SIG-M5 treated with dmso at 0.1 percent for 504 hours (cell line): ENCODE measurements at regions not wholly inside any gene's neighbourhood (a gene's known extent, or its start where the extent isn't known, plus 50 kb on each side); places are given as distances from the start of the nearest gene placed in this dataset.

Experiments
- DNase-seq: peaks from one replicate; lab custom pipeline; 2025; ENCODE audit not compliant: unreplicated experiment; lab: John Stamatoyannopoulos, UW

GRCh38 chr22:49143812-49144211, 683.9 kb downstream of the BRD1 start:
- no peak for DNase-seq

GRCh38 chr22:49142891-49143290, 684.8 kb downstream of the BRD1 start:
- DNase-seq = no peak

DNA sequence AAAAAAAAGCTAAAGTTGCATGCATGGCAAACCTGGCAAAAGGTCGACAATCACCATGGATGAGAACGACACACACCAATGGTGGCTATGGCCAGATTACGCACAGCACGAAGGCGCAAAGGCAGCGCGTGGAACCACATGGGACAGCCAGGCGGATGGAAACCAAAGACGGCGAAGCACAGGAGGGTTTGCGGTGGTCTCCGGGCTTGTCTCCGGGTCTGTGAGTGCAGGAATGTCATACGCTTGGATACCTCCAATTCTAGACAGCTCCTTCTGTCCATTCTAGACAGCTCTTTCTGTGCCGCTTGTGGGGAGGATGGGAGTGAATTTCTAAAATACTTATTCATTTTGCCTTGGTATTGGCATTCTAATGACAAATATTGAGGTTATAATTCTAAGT, 685.4 kb downstream of the BRD1 start:
- no peak for DNase-seq

DNA sequence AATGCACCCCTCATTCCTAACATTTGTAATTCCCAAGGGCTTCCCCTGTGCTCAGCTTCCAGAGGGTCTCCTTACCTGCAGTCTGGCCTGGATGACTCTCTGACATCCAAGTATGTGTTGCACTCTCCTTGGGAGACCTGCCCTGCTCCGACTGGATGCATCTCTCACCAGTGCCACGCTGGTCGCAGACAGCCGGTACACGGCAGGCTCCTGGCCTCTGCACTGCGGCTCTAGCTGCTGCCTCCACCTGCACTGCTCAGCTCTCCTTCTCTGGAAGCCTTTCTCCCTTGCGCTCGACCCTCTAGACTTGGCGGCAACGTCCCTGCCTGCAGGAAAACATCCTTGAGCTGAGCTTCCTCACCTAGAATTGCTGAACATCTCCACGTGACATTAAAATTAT, 685.9 kb downstream of the BRD1 start:
- no peak for DNase-seq

- no peak for DNase-seq
These were observed 686.6 kb downstream of the BRD1 start for GRCh38 chr22:49140911-49141665.

- no peak for DNase-seq
These were observed 688.1 kb downstream of the BRD1 start for GRCh38 chr22:49139492-49140151.

DNA sequence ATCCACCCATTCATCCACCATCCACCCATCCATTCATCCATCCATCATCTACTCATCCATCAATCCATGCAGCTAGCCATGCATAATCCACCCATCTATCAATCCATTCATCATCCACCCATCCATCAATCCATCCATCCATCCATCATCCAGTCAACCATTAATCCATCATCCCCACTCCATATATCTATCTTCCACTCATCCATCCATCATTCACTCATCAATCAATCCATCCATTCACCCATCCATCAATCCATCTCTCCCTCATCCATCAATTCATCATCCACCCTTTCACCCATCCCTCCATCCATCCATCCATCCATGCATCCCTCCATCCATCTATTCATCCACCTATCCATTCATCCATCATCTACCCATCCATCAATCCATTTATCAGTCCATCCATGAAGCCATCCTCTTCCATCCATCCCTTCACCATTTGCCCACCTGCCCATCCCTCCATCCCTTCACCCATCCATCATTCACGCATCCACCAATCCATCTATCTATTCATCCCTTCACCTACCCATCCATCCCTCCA, 689.4 kb downstream of the BRD1 start:
- DNase-seq = no peak

DNA sequence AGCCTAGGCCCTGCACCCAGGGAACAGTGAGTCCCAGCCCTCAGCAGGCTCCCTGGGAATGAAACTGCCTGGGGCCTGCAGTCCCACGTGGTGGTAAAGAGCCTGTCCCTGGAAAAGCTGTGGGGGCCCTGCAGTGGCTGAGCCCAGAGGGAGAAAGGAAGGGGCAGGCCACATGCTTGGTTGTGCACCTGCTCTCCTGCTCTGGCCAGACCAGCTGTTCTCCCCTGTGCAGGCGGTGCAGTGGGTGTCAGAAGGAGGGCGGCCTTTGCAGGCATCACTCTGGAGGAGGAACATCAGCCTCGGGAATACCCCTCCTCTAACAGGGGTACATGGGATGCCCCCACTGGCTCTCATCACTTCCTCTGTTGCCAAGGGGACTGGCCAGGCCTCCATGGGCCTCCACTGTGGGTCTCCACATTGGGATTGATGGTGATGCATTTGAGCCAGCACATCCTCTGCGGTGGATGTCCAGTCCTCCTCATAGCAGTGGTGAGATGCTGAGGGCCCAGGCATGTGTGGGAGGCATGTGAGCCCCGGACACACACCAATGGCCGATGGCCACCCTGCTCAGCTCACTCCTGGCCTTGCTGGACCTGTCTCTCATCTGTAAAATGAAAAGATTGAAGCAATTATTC, 690.4 kb downstream of the BRD1 start:
- DNase-seq = no peak

GRCh38 chr22:49136816-49137180, 690.9 kb downstream of the BRD1 start:
- no peak for DNase-seq

DNA sequence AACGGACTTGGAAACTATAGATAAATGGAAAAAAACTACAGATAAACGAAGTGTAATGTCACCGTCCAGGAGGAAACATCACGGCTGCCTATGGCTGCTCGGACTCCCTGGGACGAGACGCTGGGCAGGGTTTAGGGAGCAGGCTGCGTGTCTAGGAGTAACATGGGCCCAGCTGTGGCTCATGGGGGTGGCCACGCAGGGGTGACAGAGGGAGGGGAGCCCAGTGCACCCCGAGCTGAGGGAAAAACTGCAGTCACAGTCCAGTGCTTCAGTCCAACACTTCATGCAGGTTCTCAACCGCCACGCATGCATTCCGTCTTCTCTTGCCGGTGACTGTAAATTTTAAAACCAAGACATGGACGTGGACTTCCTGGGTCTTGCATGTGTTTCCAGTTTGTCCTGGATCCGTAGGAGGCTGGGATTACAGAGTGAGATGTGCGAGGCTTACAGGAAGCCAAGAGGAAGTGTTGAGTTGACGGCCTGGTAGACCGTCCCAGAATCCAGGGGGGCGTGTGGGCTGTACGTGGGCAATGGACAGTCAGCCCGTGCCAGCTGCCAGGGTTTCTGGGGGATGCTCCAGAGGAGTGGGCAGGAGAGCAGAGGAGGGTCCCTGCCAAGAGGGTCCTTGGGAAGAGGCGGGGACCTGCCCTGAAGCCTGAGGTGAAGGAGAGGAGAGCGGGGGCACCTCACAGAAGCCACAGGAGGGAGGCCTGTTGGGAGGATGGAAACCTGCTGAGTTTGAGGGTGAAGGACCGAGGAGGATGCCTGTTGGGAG, 691.4 kb downstream of the BRD1 start:
- no peak for DNase-seq

DNA sequence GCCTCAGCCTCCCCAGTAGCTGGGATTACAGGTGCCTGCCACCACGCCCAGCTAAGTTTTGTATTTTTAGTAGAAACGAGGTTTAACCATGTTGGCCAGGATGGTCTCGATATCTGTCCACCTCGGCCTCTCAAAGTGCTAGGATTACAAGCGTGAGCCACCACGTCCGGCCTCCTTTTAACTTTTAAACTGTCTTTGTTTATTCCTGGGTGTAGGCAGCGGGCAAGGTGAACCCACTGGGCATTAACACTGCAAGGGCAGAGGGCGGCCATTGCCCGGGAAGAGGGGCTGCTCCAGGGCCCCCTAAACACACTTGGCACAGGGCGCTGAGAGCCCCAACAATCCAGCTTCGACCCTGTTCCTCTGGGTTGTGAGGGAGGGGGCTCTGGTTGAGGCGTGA, 693.6 kb downstream of the BRD1 start:
- no peak for DNase-seq

DNA sequence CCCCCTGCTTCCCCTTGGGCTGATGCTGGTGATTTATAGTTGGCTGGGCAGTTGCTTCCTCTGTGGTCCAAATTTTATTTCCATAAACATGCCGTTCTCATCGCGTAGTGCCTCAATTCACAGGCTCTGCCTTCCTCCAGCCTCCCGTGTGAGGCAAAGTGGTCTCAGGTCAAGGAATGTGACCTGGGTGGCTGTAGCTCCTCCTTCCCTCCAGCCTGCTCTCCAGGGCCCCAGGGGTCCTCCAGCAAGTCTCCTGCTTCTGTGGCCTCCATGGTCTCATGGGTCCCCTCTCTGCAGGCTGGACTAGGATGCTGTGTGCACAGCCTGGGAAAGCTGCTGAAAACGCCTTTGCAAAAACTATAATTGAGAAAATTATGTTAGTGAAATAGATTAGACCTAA, 694.1 kb downstream of the BRD1 start:
- DNase-seq = no peak

DNA sequence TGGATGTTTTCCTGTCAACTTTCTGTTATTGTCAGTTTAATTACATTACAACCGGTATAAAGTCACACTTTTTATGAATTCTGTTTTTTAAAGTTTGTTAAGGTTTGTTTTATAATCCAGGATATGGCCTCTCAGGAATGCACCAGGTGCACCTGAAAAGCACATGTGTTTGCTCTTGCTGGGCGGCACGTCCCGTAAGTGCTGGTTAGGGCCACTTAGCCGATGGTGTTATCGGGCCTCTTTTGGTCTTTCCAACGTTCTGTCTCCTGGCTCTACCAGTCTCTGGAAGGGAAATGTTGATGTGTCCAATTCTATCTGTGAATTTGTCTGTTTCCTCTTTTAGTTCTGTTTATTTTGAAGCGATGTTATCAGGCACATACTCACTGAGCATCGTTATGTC, 695.7 kb downstream of the BRD1 start:
- DNase-seq = no peak

DNA sequence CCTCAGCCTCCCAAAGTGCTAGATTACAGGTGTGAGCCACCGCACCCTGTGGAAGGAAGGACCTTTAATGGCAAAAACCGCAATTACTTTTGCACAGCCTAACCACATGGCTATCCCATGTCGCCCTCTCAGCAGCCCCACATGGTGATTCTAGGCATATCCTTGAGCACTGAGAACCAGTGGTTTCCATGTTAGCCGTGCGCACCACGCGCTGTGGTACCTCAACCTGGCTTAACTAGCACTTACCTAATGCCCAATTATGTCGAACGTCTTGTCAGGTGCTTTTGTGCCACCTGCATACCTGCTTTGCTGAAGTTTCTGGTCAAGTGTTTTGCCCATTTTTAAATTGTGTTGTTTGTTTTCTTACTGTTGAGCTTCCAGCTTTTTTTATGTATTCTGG, 697.9 kb downstream of the BRD1 start:
- DNase-seq = no peak

- DNase-seq = no peak
These were observed 698.8 kb downstream of the BRD1 start for GRCh38 chr22:49128874-49129273.

DNA sequence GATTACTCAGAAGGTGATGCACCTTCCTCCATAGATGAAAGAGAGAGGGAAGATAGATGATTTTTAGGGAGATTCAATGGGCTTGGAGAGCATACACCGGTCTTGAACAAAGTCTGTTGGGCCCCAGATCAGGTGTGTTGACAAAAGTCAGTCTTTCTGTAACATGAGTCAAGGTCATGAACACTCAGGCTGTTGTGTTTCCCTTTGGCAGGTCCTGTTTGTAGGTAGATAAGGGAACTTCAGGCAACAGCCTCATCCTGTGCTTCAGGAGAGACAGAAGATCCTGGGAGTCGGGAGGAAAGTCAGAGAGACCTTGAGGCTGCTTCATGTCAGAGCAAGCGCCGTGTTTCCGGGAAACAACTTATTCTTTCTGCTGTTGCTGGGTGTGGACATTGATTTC, 703.1 kb downstream of the BRD1 start:
- no peak for DNase-seq

GRCh38 chr22:49123621-49124192, 704.0 kb downstream of the BRD1 start:
- DNase-seq = no peak

DNA sequence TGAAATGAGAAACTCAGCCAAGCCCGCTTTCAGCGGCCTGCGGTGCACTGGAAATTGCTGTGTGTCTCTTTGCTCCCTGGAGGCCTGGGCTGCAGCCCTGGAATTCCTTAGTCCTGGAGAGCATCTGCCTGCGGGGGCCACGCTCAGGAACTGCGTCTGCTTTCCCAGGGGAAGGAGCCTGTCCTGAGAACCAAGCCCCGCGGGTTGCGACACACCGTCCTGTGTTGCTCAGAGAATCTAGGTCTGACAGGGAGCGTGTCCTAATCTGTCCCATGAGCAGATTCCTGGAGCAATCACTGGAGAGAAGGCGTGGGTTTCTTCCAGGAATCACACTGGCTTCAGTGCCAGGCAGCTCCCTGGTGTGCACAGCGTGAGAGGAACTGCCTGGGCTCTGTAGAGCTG, 708.1 kb downstream of the BRD1 start:
- no peak for DNase-seq

DNA sequence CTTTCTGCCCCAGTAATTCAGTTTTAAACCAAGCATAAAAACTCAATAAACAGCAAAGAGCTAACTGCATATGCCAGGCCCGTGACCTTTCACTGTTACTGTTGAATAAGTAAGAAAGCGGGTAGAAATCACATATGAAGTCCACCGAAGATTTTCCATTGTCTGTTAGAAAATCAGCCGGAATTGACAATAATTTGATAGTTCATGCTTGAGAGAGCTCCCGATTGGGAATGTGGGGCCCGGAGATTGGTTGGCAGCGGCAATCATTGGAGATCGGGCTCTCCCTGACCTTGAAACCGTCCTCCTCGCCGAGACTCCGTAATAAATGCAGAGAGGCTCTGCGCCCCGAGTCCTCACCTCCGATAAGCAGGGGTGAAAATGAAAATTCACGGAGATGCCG, 709.6 kb downstream of the BRD1 start:
- DNase-seq = no peak

- DNase-seq = no peak
These were observed 710.2 kb downstream of the BRD1 start for GRCh38 chr22:49117486-49117885.

DNA sequence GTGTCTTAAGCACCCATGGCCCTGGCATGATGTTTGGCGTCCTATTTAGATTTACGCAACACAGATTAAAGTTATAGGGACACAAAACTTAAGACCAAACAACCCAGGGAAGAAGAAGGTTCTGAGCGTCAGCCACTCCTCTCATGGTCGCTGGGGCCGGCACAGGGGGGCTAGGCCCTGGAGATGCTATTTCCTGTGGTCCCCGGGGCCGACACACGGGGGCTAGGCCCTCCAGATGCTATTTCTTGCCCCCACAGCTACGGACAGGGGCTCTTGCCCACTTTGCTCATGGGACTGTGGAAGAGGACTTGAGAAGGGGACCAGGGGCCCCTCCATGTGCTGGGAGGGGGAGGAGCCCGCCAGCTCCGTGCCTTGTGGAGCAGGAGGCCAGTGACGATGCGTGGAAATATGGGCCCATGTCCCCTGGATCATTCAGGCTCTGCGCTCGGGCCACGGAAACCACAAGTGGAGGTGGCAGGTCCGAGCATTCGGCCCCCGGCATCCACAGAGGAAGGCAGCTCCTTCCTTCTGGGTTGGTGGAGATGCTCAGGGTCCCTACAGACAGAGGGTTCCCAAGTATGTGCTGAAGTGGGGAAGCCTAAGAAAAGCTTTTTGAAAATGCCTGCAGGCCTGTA, 711.1 kb downstream of the BRD1 start:
- DNase-seq = no peak
